ENCODE measurements at regions not wholly inside any gene's neighbourhood (a gene's known extent, or its start where the extent isn't known, plus 50 kb on each side); places are given as distances from the start of the nearest gene placed in this dataset.
"Not testable (repeated sequence)": the region's sequence is repeated elsewhere in the genome, so short reads cannot be mapped to it uniquely, and the experiment has no call there.

DNA sequence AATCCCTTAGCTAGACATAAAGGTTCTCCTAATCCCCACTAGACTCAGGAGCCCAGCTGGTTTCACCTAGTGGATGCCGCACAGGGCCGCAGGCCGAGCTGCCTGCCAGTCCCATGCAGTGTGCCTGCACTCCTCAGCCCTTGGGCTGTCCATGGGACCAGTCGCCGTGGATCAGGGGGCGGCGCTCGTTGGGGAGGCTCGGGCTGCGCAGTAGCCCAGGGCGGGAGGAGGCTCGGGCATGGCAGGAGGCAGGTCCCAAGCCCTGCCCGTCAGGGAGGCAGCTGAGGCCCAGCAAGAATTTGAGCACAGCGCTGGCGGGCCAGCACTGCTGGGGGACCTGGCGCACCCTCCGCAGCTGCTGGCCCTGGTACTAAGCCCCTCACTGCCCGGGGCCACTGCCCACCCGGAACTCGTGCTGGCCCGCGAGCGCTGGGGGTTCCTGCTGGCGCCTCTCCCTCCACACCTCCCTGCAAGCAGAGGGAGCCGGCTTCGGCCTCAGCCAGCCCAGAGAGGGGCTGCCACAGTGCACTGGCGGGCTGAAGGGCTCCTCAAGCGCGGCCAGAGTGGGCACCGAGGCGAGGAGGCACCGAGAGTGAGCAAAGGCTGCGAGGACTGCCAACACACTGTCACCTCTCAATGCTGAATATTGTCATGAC is 307.8 kb downstream of the C6orf118 start:
- DNase-seq: no peak

DNA sequence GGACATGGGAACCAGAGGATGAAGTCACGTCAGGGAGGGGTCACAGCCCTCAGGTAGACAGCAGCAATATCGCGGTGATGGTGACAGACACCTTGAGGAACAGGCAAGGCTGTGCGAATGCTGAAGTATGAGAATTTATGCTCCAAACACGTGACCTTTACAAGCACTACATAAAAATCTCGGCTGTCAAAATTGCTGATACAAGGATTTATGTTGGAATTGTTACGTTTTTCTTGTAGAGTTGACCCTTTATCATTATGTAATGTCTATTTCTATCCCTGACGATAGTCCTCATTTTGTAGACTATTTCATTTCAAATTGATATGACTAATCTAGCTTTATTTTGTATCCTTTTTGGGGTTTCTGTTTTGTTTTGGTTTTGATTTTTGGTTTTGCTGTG is 311.1 kb downstream of the C6orf118 start:
- no peak for DNase-seq

DNA sequence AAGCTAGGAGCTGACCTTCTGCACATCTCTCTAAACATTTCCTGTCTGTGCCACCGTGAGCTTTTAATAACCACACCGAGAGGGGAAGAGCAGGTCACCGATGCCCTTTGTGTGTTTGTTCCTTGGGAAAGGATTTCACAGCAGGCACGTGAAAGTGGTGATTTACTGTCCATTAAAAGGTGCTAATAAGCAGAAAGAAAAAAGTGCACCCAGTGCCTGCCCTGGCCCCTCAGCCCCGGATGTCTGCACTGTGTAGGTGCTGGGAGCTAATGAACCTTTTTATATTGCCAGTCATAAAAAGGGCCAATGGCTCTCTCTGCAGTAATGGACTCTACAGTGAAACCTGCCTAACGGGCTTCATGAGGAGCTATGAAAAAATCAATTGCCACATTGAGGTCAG is 312.6 kb downstream of the C6orf118 start:
- no peak for DNase-seq

DNA sequence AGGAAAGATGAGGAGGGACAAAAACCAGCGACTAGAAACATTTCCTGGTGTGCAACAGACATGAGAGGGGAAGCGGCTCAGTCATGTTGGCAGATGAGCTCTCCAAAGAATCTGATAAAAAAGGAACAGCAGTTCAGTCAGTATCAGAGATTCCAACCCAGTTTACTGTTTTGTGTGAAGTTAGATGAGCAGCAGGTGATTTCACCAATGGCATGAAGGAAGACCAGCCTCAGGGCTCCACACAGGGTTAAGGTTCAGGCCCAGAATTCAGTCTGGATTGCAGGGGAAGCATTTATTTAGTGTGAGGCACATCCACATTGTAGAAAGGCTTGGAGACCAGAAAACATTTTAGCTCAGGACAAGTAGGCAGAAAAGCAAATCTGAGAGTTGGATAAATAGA is 317.8 kb downstream of the C6orf118 start:
- no peak for DNase-seq

GRCh38 chr6:164990901-164991300 is 318.5 kb downstream of the C6orf118 start:
- no peak for DNase-seq

GRCh38 chr6:164982389-164982788 is 327.0 kb downstream of the C6orf118 start:
- DNase-seq: no peak

DNA sequence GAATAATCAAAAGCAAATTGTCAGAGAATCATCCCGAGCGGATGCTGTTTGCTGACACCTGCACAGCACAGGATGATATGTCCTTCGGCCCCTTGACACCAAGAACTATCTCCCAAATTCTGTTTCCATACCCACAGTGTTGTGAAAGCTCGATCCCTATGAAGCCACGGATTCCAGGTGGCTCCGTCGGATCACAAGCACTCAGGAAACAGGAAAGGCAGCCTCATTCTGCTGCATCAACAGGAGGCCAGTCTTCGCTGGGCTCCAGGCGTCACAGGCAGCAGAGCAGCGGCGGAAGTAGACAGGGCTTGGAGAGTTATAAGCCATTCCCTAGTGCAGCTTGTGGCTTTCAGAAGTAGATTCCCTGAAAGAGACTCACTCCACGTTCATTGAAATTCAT is 342.3 kb downstream of the C6orf118 start:
- no peak for DNase-seq

- DNase-seq: no peak
Observed at GRCh38 chr6:164962805-164963204, 346.6 kb downstream of the C6orf118 start.

- DNase-seq: no peak
Observed at GRCh38 chr6:164947164-164947563, 362.2 kb downstream of the C6orf118 start.

- DNase-seq: no peak
Observed at GRCh38 chr6:164942271-164942670, 367.1 kb downstream of the C6orf118 start.

DNA sequence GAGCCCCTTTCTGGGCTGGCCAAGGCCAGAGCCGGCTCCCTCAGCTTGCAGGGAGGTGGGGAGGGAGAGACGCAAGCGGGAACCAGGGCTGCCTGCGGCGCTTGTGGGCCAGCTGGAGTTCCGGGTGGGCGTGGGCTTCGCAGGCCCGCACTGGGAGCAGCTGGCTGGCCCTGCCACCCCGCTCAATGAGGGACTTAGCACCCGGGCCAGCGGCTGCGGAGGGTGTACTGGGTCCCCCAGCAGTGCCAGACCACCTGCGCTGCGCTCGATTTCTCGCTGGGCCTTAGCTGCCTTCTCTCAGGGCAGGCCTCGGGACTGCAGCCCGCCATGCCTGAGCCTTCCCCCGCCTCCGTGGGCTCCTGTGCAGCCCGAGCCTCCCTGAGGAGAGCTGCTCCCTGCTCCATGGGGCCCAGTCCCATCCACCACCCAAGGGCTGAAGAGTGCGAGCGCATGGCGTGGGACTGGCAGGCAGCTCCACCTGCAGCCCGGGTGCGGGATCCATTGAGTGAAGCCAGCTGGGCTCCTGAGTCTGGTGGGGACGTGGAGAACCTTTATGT is 376.1 kb downstream of the C6orf118 start:
- not testable (repeated sequence) for DNase-seq

- DNase-seq: no peak
Observed at GRCh38 chr6:164929408-164929977, 379.9 kb downstream of the C6orf118 start.

- no peak for DNase-seq
Observed at GRCh38 chr6:164928728-164929407, 380.5 kb downstream of the C6orf118 start.

DNA sequence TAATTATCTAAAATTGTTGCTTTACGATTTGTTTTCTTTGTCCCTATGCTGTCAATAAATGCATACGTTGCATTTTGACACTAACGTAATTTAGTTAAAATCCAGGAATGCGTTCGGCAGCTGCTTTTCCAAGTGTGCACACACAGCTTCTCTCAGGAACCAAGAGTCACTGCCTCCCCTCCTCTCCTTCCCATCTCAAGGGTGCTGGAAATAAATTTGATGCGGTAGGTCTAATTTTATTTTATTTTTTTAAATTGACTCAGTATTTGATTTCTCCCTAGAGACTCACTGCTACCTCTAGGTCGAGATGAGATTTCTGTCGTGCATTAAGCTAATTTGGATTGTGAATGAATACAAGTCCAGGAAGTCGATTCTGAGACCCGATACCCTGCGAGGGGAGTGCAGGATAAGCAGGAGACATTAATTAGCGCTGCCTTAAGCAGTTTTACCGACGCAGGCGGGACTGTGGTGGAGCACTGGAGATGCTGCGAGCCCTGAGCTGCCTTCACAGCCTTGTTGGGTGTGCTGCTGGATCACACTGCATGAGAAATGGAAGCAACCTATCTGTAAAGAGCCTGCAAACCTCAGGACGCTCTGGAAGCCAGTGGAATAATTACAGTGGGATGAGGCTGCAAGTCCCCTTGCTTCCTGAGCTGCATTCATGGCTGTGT is 381.2 kb downstream of the C6orf118 start:
- DNase-seq: no peak

GRCh38 chr6:164927288-164928056 is 381.9 kb downstream of the C6orf118 start:
- DNase-seq: peak; percentile 31

DNA sequence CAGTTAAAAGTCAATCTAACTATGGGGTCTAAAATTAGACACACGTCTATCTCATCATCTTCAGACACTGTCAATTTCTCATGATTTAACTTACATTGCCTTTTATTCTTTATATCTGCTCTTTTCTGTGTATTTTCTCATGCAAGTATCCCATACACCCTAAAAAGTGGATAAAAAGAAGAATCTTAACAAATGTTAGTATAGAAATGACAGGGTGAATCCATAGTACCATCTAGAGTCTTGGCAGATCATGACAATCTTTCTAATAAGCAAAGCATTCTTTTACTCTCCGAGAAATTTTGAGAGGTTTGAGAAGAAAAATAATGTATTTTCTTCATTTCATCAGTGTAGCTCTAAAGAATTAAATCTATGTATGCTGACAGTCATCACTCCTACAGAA is 382.7 kb downstream of the C6orf118 start:
- DNase-seq: no peak

- DNase-seq: no peak
Observed at GRCh38 chr6:164925681-164926530, 383.5 kb downstream of the C6orf118 start.

DNA sequence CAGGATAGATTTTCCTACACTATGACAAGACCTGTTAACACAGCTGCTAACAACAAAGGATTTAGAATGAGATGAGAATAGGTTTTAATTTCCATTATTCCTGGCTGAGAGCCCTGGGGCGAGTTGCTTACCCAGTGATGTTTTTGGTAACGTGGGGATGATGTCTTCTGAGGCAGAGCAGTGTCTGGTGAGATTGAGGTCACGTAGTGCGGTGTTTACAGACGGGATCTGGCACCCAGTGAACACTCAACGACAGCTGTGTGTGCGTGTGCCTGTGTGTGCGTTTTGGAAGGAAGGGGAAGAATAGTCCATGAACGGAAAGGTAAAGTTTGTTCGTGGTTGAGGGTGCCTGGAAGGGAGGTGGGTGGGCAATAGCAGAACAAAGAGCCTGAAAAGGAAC is 384.7 kb downstream of the C6orf118 start:
- DNase-seq: no peak

GRCh38 chr6:164917211-164917610 is 392.2 kb downstream of the C6orf118 start:
- DNase-seq: no peak

GRCh38 chr6:164916087-164916486 is 393.3 kb downstream of the C6orf118 start:
- no peak for DNase-seq

- peak; percentile 12 for DNase-seq
Observed at GRCh38 chr6:164911873-164912580, 397.4 kb downstream of the C6orf118 start.
